WTC11 (cell line): ENCODE measurements at regions not wholly inside any gene's neighbourhood (a gene's known extent, or its start where the extent isn't known, plus 50 kb on each side); places are given as distances from the start of the nearest gene placed in this dataset.

Experiments
- ATAC-seq: fragments of 200-7000 bp; cut with Tn5 transposase; 2 replicates; pipeline ENCODE4 v1.10.0; 2021; ENCODE audit warnings: mild to moderate bottlenecking, moderate library complexity
- CTCF ChIA-PET: fragments of 300-600 bp; sonication (Branson Sonifier 250); formaldehyde crosslinking; loops from one replicate; lab custom pipeline; 2021; ENCODE audit warnings: antibody characterized with exemption; lab: Charles Lee
- POLR2A ChIA-PET: fragments of 350-600 bp; sonication (Branson Sonifier 250); formaldehyde crosslinking; loops from one replicate; lab custom pipeline; 2021; ENCODE audit warnings: antibody characterized with exemption; lab: Charles Lee
- DNase-seq: peaks from one replicate; pipeline ENCODE4 v3.0.0; 2021; ENCODE audit warnings: low spot score
- H3K27ac Mint-ChIP-seq: 2 replicates; pipeline ENCODE4 v1.8.0; 2021; ENCODE audit warnings: mixed read lengths
- H3K27me3 Mint-ChIP-seq: 2 replicates; pipeline ENCODE4 v1.8.0; 2021; ENCODE audit warnings: low read depth, mild to moderate bottlenecking, moderate library complexity, mixed read lengths
- H3K36me3 Mint-ChIP-seq: 2 replicates; pipeline ENCODE4 v1.8.0; 2021; ENCODE audit warnings: mixed read lengths
- H3K4me1 Mint-ChIP-seq: 2 replicates; pipeline ENCODE4 v1.8.0; 2022; ENCODE audit warnings: mixed read lengths
- H3K4me3 Mint-ChIP-seq: 2 replicates; pipeline ENCODE4 v1.8.0; 2021; ENCODE audit warnings: mild to moderate bottlenecking, moderate library complexity, mixed read lengths
- H3K9me3 Mint-ChIP-seq: 2 replicates; pipeline ENCODE4 v1.8.0; 2021; ENCODE audit warnings: mixed read lengths
- ATF1 ChIP-seq: sonication (generic); formaldehyde crosslinking; IDR thresholded peaks from 2 replicates; pipeline ENCODE4 v1.8.1; 2023; ENCODE audit warnings: mild to moderate bottlenecking, moderate library complexity, missing genetic modification reagents
- CREB1 ChIP-seq: sonication (generic); formaldehyde crosslinking; IDR thresholded peaks from 2 replicates; pipeline ENCODE4 v1.8.0; 2023; ENCODE audit warnings: mild to moderate bottlenecking, missing genetic modification reagents
- ESRRA ChIP-seq: sonication (generic); formaldehyde crosslinking; IDR thresholded peaks from 2 replicates; pipeline ENCODE4 v1.8.1; 2022; ENCODE audit warnings: mild to moderate bottlenecking, missing genetic modification reagents, borderline replicate concordance
- FOXP1 ChIP-seq: sonication (generic); formaldehyde crosslinking; IDR thresholded peaks from 2 replicates; pipeline ENCODE4 v1.8.0; 2022; ENCODE audit warnings: missing genetic modification reagents, mild to moderate bottlenecking, moderate library complexity, borderline replicate concordance
- HMGA2 ChIP-seq: fragments of 250-450 bp; sonication (Bioruptor Pico); IDR thresholded peaks from 2 replicates; pipeline ENCODE4 v1.4.0; 2021; ENCODE audit warnings: mild to moderate bottlenecking, moderate library complexity
- KAT7 ChIP-seq: sonication (generic); formaldehyde crosslinking; IDR thresholded peaks from 2 replicates; pipeline ENCODE4 v1.8.1; 2023; ENCODE audit warnings: missing genetic modification reagents, mild to moderate bottlenecking, borderline replicate concordance
- RELA ChIP-seq: sonication (generic); formaldehyde crosslinking; IDR thresholded peaks from 2 replicates; pipeline ENCODE4 v1.8.1; 2022; ENCODE audit warnings: missing genetic modification reagents, mild to moderate bottlenecking, borderline replicate concordance
- ZNF263 ChIP-seq: sonication (generic); formaldehyde crosslinking; IDR thresholded peaks from 2 replicates; pipeline ENCODE4 v1.8.1; 2022; ENCODE audit warnings: low read depth, mild to moderate bottlenecking, moderate library complexity, missing genetic modification reagents
- ZNF423 ChIP-seq: fragments of 250-450 bp; sonication (Bioruptor Pico); IDR thresholded peaks from 2 replicates; pipeline ENCODE4 v2.1.2; 2022; ENCODE audit warnings: mild to moderate bottlenecking, moderate library complexity
- TF ChIP-seq, protein P1 (sequence below): sonication (generic); formaldehyde crosslinking; IDR thresholded peaks from 2 replicates; pipeline ENCODE4 v1.8.1; 2022; ENCODE audit warnings: mild to moderate bottlenecking, missing genetic modification reagents, moderate library complexity, borderline replicate concordance
- TF ChIP-seq, protein P2 (sequence below): fragments of 200-600 bp; IDR thresholded peaks from 2 replicates; pipeline ENCODE4 v1.8.0; 2022; ENCODE audit warnings: antibody characterized with exemption
- TF ChIP-seq, protein P3 (sequence below): sonication (generic); formaldehyde crosslinking; IDR thresholded peaks from 2 replicates; pipeline ENCODE4 v1.8.0; 2023; ENCODE audit warnings: missing genetic modification reagents, mild to moderate bottlenecking, borderline replicate concordance
- TF ChIP-seq, protein P4 (sequence below): fragments of 250-450 bp; sonication (Bioruptor Pico); IDR thresholded peaks from 2 replicates; pipeline ENCODE4 v1.9.0; 2021; ENCODE audit warnings: mild to moderate bottlenecking, borderline replicate concordance
- TF ChIP-seq, protein P5 (sequence below): sonication (generic); formaldehyde crosslinking; IDR thresholded peaks from 2 replicates; pipeline ENCODE4 v1.8.0; 2023; ENCODE audit warnings: mild to moderate bottlenecking, missing genetic modification reagents

DNA sequence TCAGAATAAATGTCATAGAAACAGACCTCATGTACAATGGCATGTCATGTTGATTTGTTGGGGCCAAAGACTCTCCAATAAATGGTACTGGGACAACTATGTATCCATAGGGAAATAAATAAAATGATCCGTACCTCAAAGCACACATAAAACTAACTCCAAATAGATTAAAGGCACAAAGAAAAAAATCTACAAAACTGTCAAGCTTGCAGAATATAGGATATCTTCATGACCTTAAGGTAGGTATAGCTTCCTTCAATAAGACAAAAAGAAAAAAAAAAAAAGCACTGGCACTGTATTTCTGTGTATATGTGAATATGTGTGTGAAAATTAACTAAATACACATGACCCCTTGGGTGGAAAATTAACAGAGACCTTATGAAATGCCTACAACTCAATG lies 101.9 kb downstream of the DIRAS2 start:
- H3K4me3 Mint-ChIP-seq = no peak overlapping the region
- no peak for ATAC-seq
- no peaks in the 10 kb centered on the region for H3K36me3 Mint-ChIP-seq
- no peaks in the 10 kb centered on the region for H3K27me3 Mint-ChIP-seq
- CTCF ChIA-PET = no interaction called here
- POLR2A ChIA-PET = no interaction called here
- no peak overlapping the region for H3K27ac Mint-ChIP-seq
- no peak for DNase-seq
- peaks cover 29% of the 10 kb centered on the region for H3K4me1 Mint-ChIP-seq
- no peaks in the 10 kb centered on the region for H3K9me3 Mint-ChIP-seq
- TF ChIP-seq ZNF423 (CRISPR knock-in tag) (no peak), ZNF263 (CRISPR knock-in tag) (no peak), ATF1 (CRISPR knock-in tag) (no peak), RELA (CRISPR knock-in tag) (no peak), HMGA2 (CRISPR knock-in tag) (no peak), FOXP1 (CRISPR knock-in tag) (no peak), KAT7 (no peak), ESRRA (CRISPR knock-in tag) (no peak)
- TF ChIP-seq, protein P1, sequence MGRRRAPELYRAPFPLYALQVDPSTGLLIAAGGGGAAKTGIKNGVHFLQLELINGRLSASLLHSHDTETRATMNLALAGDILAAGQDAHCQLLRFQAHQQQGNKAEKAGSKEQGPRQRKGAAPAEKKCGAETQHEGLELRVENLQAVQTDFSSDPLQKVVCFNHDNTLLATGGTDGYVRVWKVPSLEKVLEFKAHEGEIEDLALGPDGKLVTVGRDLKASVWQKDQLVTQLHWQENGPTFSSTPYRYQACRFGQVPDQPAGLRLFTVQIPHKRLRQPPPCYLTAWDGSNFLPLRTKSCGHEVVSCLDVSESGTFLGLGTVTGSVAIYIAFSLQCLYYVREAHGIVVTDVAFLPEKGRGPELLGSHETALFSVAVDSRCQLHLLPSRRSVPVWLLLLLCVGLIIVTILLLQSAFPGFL (CRISPR knock-in tag) = no peak
- TF ChIP-seq, protein P2, sequence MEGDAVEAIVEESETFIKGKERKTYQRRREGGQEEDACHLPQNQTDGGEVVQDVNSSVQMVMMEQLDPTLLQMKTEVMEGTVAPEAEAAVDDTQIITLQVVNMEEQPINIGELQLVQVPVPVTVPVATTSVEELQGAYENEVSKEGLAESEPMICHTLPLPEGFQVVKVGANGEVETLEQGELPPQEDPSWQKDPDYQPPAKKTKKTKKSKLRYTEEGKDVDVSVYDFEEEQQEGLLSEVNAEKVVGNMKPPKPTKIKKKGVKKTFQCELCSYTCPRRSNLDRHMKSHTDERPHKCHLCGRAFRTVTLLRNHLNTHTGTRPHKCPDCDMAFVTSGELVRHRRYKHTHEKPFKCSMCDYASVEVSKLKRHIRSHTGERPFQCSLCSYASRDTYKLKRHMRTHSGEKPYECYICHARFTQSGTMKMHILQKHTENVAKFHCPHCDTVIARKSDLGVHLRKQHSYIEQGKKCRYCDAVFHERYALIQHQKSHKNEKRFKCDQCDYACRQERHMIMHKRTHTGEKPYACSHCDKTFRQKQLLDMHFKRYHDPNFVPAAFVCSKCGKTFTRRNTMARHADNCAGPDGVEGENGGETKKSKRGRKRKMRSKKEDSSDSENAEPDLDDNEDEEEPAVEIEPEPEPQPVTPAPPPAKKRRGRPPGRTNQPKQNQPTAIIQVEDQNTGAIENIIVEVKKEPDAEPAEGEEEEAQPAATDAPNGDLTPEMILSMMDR = no peak
- TF ChIP-seq, protein P3, sequence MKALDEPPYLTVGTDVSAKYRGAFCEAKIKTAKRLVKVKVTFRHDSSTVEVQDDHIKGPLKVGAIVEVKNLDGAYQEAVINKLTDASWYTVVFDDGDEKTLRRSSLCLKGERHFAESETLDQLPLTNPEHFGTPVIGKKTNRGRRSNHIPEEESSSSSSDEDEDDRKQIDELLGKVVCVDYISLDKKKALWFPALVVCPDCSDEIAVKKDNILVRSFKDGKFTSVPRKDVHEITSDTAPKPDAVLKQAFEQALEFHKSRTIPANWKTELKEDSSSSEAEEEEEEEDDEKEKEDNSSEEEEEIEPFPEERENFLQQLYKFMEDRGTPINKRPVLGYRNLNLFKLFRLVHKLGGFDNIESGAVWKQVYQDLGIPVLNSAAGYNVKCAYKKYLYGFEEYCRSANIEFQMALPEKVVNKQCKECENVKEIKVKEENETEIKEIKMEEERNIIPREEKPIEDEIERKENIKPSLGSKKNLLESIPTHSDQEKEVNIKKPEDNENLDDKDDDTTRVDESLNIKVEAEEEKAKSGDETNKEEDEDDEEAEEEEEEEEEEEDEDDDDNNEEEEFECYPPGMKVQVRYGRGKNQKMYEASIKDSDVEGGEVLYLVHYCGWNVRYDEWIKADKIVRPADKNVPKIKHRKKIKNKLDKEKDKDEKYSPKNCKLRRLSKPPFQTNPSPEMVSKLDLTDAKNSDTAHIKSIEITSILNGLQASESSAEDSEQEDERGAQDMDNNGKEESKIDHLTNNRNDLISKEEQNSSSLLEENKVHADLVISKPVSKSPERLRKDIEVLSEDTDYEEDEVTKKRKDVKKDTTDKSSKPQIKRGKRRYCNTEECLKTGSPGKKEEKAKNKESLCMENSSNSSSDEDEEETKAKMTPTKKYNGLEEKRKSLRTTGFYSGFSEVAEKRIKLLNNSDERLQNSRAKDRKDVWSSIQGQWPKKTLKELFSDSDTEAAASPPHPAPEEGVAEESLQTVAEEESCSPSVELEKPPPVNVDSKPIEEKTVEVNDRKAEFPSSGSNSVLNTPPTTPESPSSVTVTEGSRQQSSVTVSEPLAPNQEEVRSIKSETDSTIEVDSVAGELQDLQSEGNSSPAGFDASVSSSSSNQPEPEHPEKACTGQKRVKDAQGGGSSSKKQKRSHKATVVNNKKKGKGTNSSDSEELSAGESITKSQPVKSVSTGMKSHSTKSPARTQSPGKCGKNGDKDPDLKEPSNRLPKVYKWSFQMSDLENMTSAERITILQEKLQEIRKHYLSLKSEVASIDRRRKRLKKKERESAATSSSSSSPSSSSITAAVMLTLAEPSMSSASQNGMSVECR (CRISPR knock-in tag) = no peak
- TF ChIP-seq, protein P4, sequence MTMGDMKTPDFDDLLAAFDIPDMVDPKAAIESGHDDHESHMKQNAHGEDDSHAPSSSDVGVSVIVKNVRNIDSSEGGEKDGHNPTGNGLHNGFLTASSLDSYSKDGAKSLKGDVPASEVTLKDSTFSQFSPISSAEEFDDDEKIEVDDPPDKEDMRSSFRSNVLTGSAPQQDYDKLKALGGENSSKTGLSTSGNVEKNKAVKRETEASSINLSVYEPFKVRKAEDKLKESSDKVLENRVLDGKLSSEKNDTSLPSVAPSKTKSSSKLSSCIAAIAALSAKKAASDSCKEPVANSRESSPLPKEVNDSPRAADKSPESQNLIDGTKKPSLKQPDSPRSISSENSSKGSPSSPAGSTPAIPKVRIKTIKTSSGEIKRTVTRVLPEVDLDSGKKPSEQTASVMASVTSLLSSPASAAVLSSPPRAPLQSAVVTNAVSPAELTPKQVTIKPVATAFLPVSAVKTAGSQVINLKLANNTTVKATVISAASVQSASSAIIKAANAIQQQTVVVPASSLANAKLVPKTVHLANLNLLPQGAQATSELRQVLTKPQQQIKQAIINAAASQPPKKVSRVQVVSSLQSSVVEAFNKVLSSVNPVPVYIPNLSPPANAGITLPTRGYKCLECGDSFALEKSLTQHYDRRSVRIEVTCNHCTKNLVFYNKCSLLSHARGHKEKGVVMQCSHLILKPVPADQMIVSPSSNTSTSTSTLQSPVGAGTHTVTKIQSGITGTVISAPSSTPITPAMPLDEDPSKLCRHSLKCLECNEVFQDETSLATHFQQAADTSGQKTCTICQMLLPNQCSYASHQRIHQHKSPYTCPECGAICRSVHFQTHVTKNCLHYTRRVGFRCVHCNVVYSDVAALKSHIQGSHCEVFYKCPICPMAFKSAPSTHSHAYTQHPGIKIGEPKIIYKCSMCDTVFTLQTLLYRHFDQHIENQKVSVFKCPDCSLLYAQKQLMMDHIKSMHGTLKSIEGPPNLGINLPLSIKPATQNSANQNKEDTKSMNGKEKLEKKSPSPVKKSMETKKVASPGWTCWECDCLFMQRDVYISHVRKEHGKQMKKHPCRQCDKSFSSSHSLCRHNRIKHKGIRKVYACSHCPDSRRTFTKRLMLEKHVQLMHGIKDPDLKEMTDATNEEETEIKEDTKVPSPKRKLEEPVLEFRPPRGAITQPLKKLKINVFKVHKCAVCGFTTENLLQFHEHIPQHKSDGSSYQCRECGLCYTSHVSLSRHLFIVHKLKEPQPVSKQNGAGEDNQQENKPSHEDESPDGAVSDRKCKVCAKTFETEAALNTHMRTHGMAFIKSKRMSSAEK (CRISPR knock-in tag) = no peak

DNA sequence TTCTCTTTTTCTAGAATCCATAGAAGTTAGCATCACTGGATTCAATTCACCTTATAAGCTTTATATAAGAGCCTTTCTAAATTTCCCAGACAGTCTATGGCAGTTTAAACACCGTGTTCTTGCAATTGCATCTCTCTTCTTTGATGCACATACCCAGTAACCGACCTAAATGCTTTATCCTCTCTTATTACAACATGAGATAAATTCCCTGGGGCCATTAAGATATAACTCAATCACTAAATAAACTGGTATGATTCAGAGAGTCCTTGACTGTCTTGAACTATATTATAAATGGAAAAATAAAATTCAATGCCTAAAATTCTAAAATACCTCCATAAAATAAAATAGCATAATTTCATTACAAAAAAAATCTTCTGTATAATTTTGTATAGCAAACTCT lies 98.1 kb downstream of the DIRAS2 start:
- DNase-seq = no peak
- H3K4me3 Mint-ChIP-seq = no peak overlapping the region
- TF ChIP-seq CREB1 (CRISPR knock-in tag) = no peak
- TF ChIP-seq, protein P5, sequence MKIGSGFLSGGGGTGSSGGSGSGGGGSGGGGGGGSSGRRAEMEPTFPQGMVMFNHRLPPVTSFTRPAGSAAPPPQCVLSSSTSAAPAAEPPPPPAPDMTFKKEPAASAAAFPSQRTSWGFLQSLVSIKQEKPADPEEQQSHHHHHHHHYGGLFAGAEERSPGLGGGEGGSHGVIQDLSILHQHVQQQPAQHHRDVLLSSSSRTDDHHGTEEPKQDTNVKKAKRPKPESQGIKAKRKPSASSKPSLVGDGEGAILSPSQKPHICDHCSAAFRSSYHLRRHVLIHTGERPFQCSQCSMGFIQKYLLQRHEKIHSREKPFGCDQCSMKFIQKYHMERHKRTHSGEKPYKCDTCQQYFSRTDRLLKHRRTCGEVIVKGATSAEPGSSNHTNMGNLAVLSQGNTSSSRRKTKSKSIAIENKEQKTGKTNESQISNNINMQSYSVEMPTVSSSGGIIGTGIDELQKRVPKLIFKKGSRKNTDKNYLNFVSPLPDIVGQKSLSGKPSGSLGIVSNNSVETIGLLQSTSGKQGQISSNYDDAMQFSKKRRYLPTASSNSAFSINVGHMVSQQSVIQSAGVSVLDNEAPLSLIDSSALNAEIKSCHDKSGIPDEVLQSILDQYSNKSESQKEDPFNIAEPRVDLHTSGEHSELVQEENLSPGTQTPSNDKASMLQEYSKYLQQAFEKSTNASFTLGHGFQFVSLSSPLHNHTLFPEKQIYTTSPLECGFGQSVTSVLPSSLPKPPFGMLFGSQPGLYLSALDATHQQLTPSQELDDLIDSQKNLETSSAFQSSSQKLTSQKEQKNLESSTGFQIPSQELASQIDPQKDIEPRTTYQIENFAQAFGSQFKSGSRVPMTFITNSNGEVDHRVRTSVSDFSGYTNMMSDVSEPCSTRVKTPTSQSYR = no peak
- TF ChIP-seq, all 79 proteins: peak for 0
- Mint-ChIP-seq H3K27me3 (no peaks in the 10 kb centered on the region), H3K27ac (no peak overlapping the region), H3K36me3 (peaks cover 4% of the 10 kb centered on the region; the same call in 1 of the 2 replicates), H3K4me1 (peaks cover 3% of the 10 kb centered on the region; the same call in 1 of the 2 replicates), H3K9me3 (peaks cover 13% of the 10 kb centered on the region)
- ChIA-PET CTCF (no interaction called here), POLR2A (no interaction called here)
- no peak for ATAC-seq
